ENCODE measurements at regions not wholly inside any gene's neighbourhood (a gene's known extent, or its start where the extent isn't known, plus 50 kb on each side); places are given as distances from the start of the nearest gene placed in this dataset.
"Not testable (repeated sequence)": the region's sequence is repeated elsewhere in the genome, so short reads cannot be mapped to it uniquely, and the experiment has no call there.

DNA sequence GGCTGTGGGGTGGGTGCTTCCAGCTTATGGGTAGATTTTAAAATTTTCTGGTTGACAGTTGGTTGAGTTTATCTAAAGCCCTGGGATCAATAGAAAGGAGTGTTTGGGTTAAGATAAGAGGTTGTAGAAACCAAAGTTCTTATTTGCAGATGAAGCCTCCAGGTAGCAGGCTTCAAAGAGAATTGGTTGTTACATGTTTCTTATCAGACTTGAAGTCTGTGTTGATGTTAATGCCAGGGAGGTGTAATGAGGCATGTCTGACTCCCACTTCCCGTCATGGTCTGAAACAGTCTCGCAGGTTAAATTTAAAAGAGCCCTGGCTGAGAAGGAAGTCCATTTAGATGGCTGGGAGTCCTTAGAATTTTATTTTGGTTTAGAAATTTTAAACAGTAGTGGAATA, 165.2 kb upstream of the TMEM72 start:
- no peaks in the 10 kb centered on the region for H4K20me1 ChIP-seq
- peaks cover 13% of the 10 kb centered on the region for H3K9me3 ChIP-seq
- H3K9ac ChIP-seq = no peak overlapping the region
- H3K27me3 ChIP-seq = no peaks in the 10 kb centered on the region
- H3K4me1 ChIP-seq = peaks cover 19% of the 10 kb centered on the region
- peak overlapping the region; percentile 47 for H3K4me2 ChIP-seq
- no peaks in the 10 kb centered on the region for H3K36me3 ChIP-seq
- no peak for TF ChIP-seq Cebpa-rat (IDR thresholded peaks at IDR 0.05)
- no peak overlapping the region for H3K27ac ChIP-seq
- H3K4me3 ChIP-seq = no peak overlapping the region

DNA sequence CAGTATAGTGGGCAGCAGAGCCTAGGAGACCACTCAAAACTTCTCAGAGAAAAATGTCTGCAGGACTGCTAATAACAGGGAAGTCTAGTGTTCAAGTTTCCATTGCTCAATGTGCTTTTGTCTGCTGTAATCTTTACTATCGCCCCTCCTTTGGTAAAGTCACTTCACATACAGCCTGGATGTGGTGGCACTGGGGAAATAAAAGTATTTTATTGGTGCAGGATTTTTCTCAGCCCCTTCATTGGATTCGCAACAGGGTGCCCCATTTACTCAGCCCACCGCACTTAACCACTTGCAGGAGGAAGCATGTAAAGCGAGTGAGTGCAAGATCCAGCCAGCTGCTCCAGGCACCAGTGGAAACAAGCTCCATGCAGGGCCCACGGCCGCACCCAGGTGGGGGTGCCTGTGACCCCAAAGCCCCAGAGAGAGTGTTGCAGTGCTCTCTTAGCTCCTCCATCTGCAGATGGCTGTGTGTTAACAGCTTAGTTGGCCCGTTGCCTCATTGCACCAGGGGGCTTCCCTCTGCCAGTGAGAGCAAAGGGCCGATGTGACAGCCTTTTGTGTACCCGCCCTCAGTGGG, 163.5 kb upstream of the TMEM72 start:
- TF ChIP-seq Cebpa-rat (IDR thresholded peaks at IDR 0.05) = no peak
- Histone ChIP-seq H4K20me1 (no peaks in the 10 kb centered on the region), H3K36me3 (no peaks in the 10 kb centered on the region), H3K4me1 (peaks cover 19% of the 10 kb centered on the region), H3K4me3 (no peak overlapping the region), H3K27me3 (no peaks in the 10 kb centered on the region), H3K9me3 (peaks cover 13% of the 10 kb centered on the region), H3K4me2 (0 out of 2 replicates have a peak overlapping the region, but pooled peaks have one; percentile 2), H3K27ac (no peak overlapping the region), H3K9ac (no peak overlapping the region)

DNA sequence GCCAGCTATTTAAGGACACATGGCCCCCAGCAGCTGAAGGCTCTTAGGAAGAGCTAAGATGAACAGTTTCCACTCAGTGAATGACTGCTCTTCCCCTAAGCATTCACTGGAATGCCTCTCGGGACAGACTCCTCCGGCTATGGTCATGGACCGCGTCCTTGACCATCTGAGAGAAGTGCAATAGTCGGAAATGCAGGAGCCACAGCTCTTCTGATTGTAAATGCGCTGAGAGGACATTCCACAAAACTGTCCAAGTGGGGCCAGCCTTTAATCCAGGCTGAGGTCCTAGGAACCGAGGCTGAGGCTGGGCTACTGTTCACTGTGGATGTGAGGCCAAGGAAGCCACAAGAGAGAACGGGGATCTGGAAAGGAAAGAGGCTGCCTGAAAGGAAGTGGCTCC, 162.0 kb upstream of the TMEM72 start:
- no peaks in the 10 kb centered on the region for H3K27me3 ChIP-seq
- no peak overlapping the region for H3K4me3 ChIP-seq
- no peak overlapping the region for H3K4me2 ChIP-seq
- H3K4me1 ChIP-seq = peaks cover 19% of the 10 kb centered on the region
- no peak for TF ChIP-seq Cebpa-rat (IDR thresholded peaks at IDR 0.05)
- H3K36me3 ChIP-seq = no peaks in the 10 kb centered on the region
- no peaks in the 10 kb centered on the region for H4K20me1 ChIP-seq
- peaks cover 13% of the 10 kb centered on the region for H3K9me3 ChIP-seq
- no peak overlapping the region for H3K27ac ChIP-seq
- H3K9ac ChIP-seq = no peak overlapping the region

DNA sequence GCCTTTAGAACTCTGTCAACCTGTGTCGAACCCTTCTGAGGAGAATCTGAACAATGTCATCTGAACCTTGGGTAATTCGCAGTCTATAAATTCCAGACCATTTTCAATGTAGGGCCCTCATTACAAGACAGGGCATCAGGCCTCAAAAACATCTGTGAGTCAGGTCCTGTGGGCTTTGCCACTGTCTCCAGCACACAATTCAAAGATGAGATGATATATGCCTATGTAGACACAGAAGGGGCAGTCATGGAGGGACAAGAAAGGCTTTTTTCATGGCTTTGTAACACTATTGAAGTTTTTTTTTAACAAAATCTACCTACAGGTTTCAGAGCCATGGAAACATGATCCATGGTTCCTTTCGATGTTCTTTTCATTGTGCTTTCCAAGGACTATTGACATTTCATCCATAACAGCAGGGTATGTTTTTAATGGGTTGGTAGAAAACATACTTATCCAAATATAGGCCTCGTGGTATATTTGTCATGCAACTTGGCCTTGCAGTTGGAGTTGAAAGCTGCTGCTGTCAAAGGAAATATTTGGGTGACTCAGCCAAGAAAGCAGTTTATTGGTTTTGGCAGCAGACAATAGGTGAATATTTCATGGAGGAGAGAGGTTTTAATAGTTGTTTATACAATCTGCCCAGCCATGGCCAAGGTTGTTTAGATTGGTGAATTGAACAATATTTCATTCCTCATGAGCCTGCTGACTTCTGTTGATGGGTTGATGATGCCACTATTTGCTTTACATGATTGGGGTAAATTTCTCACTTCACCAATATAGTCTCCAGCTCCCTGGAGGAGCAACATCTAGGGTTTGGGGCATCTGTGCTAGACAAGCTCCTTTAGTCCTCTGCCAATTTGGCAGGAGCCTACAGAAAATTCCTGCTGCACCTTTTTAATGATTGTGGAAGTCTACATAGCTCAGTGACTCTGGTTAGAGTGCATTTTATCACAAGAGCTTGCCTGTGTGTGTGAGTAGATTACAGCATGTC, 158.4 kb upstream of the TMEM72 start:
- Histone ChIP-seq H3K9ac (no peak overlapping the region), H3K4me3 (no peak overlapping the region), H3K9me3 (peaks cover 10% of the 10 kb centered on the region), H3K36me3 (no peaks in the 10 kb centered on the region), H3K4me1 (peaks cover 3% of the 10 kb centered on the region; the same call in 1 of the 2 replicates), H3K27ac (no peak overlapping the region), H3K27me3 (no peaks in the 10 kb centered on the region), H4K20me1 (no peaks in the 10 kb centered on the region), H3K4me2 (no peak overlapping the region)
- TF ChIP-seq Cebpa-rat (IDR thresholded peaks at IDR 0.05) = no peak

DNA sequence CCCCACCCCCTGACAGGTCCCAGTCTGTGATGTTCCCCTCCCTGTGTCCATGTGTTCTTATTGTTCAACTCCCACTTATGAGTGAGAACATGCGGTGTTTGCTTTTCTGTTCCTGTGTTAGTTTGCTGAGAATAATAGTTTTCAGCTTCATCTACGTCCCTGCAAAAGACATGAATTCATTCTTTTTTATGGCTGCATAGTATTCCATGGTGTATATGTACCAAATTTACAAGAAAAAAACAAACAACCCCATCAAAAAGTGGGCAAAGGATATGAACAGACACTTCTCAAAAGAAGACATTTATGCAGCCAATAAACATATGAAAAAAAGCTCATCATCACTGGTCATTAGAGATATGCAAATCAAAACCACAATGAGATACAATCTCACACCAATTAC, 156.8 kb upstream of the TMEM72 start:
- H3K9ac ChIP-seq, H3K27me3 ChIP-seq: not testable (repeated sequence)

DNA sequence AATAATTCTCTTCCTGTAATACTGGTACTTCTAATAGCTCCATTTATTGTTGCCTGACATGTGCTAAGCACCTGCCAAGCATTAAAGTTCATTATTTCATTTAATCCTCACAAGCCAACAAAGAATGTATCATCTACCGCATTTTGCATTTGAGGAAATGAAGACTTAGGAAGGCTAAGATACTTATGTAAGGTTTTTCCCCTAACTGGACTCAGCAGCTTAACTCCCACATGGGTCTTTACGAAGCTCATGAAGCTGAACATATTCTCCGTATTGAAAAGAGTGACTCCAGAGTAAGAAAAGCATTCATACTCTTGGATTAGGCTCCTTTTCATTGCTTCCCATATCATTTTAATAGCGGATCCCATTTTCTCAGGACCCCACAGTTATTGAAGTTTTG, 155.7 kb upstream of the TMEM72 start:
- Histone ChIP-seq H3K4me1 (peaks cover 7% of the 10 kb centered on the region), H3K36me3 (no peaks in the 10 kb centered on the region), H3K4me2 (no peak overlapping the region), H4K20me1 (no peaks in the 10 kb centered on the region), H3K9me3 (no peaks in the 10 kb centered on the region), H3K27ac (no peak overlapping the region), H3K4me3 (no peak overlapping the region), H3K9ac (no peak overlapping the region), H3K27me3 (no peaks in the 10 kb centered on the region)
- TF ChIP-seq Cebpa-rat (IDR thresholded peaks at IDR 0.05) = no peak

More for the DNA sequence above, 156.8 kb upstream of the TMEM72 start:
- not testable (repeated sequence) for H3K36me3 ChIP-seq, H3K4me3 ChIP-seq, H3K27ac ChIP-seq, H4K20me1 ChIP-seq, H3K4me1 ChIP-seq, H3K9me3 ChIP-seq, H3K4me2 ChIP-seq

DNA sequence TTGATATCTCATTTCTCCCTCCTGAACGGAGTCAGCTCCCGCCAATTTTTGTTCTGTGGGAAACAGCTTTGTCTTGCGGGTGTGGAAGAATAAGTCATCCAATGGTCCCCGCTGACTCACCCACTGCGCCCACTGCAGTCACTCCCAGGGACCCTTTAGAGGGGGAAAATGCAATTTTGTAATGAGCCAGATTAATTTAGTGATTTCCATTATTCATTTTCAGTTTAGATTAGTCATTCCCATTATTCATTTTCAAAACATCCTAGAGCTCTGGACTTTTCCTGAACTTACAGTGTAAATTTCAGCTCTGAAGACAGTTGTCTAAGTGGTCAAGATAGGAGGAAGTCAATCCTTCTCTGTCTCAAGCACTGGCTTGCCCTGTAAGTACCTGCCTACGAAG, 154.9 kb upstream of the TMEM72 start:
- H3K4me1 ChIP-seq = peaks cover 7% of the 10 kb centered on the region
- no peak overlapping the region for H3K9ac ChIP-seq
- TF ChIP-seq Cebpa-rat (IDR thresholded peaks at IDR 0.05) = no peak
- H4K20me1 ChIP-seq = no peaks in the 10 kb centered on the region
- no peak overlapping the region for H3K4me3 ChIP-seq
- H3K9me3 ChIP-seq = no peaks in the 10 kb centered on the region
- no peaks in the 10 kb centered on the region for H3K36me3 ChIP-seq
- H3K27ac ChIP-seq = no peak overlapping the region
- H3K4me2 ChIP-seq = no peak overlapping the region
- no peaks in the 10 kb centered on the region for H3K27me3 ChIP-seq

DNA sequence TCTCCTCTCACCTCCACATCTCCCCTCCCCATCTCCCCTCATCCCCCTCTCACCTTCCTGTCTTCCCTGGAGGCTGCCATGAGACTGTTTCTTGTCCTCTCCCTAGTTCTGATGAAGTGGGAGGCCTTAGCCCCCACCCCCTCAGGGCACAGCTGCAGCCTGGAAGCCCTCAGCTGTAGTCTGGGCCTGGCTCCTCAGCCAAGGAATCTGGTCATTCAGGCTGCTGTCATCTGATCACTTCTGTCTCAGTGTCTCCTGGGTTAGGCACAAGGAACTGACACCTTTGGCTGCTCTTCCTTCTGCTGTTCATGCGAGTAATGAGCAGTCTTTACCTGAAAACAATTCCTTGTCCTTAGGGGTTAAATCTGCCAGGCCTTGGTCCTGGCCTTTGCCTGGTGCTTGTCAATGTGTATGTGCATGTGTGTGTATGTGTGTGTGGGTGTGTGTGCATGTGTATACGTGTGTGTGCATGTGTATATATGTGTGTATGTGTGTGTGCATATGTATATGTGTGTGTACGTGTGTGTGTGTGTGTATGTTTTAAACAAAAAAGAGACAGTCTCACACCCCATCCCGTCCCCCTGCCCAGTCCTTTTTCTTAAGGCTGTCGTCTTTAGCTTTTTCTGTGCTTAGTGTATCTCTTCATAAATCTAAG, 153.5 kb upstream of the TMEM72 start:
- Histone ChIP-seq H3K4me3 (no peak overlapping the region), H3K27me3 (no peaks in the 10 kb centered on the region), H3K9ac (no peak overlapping the region), H3K36me3 (no peaks in the 10 kb centered on the region), H3K4me1 (peaks cover 7% of the 10 kb centered on the region), H3K27ac (no peak overlapping the region), H3K4me2 (no peak overlapping the region), H4K20me1 (no peaks in the 10 kb centered on the region), H3K9me3 (no peaks in the 10 kb centered on the region)
- TF ChIP-seq Cebpa-rat (IDR thresholded peaks at IDR 0.05) = no peak

DNA sequence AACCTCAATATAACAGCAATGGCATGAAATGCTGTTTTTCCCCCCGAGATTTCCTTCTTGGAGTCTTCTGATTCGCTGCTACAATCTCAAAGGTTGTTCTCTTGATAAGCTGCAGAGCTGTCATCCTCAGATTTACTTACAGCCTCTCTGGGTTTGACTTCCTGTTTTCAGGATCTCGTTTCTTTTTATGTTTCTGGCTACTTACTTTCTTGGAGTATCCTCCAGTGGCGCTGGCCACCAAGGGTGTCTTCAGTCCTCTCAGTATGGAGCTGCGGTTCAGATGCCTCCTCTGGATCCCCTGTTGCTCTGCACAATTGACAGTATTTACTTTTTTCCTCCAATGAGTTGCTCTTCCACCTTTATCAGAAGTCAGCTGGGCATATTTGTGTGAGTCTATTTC, 152.0 kb upstream of the TMEM72 start:
- Histone ChIP-seq H3K9ac (no peak overlapping the region), H3K4me1 (peaks cover 7% of the 10 kb centered on the region), H3K4me2 (peak overlapping the region; percentile 27), H4K20me1 (no peaks in the 10 kb centered on the region), H3K36me3 (no peaks in the 10 kb centered on the region), H3K27ac (no peak overlapping the region), H3K9me3 (no peaks in the 10 kb centered on the region), H3K27me3 (no peaks in the 10 kb centered on the region), H3K4me3 (no peak overlapping the region)
- TF ChIP-seq Cebpa-rat (IDR thresholded peaks at IDR 0.05) = no peak

DNA sequence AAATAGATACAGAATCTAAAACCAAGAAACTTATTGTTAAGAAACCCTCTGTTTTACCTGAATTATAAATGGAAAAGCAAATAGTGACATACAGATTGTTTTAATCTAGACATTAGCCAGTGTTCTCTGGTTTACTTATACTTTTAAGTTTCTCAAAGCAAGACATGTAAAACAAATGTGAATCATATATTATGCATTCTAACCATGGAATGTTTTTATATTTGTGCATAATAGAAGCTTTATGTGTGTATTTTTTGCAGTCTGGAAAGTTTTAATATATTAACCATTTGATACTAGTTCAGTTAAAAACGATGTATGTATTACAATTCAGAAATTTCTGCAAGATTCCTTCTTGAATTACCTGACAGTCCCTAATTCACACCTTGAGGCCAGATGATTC, 150.6 kb upstream of the TMEM72 start:
- Histone ChIP-seq H4K20me1 (no peaks in the 10 kb centered on the region), H3K27me3 (no peaks in the 10 kb centered on the region), H3K27ac (no peak overlapping the region), H3K4me2 (no peak overlapping the region), H3K9ac (no peak overlapping the region), H3K4me1 (peaks cover 7% of the 10 kb centered on the region), H3K36me3 (no peaks in the 10 kb centered on the region), H3K4me3 (no peak overlapping the region), H3K9me3 (no peaks in the 10 kb centered on the region)
- no peak for TF ChIP-seq Cebpa-rat (IDR thresholded peaks at IDR 0.05)

Measured in BLaER1 (cell line).